H1 (cell line): ENCODE measurements at regions not wholly inside any gene's neighbourhood (a gene's known extent, or its start where the extent isn't known, plus 50 kb on each side); places are given as distances from the start of the nearest gene placed in this dataset.

ENCODE experiments used
- CTCF ChIA-PET: fragments of 300-600 bp; sonication (Branson Sonifier 250); formaldehyde crosslinking; loops from one replicate; lab custom pipeline; 2021; ENCODE audit not compliant: partially characterized antibody; lab: Charles Lee
- POLR2A ChIA-PET: fragments of 300-600 bp; sonication (Branson Sonifier 250); formaldehyde crosslinking; loops from one replicate; lab custom pipeline; 2021; ENCODE audit warnings: inconsistent platforms; ENCODE audit not compliant: partially characterized antibody; lab: Charles Lee
- DNase-seq, 2 experiments: peaks; one replicate each; pipeline versions ENCODE4 v3.0.0 to v3.0.0-alpha.2; 2010 to 2022; ENCODE audit warnings: low spot score in 2 of 2, low read depth in 1 of 2, mixed read lengths in 1 of 2
- FAIRE-seq: peaks from 2 replicates; lab custom pipeline; 2011; peaks lifted over from hg19 to GRCh38; lab: Jason Lieb, UNC
- H2AFZ ChIP-seq: 2 replicates; pipeline ENCODE4 v1.8.1; 2012; ENCODE audit warnings: low read length, inconsistent platforms
- H2AK5ac ChIP-seq: 2 replicates; pipeline ENCODE4 v1.6.1; 2013; ENCODE audit warnings: low read depth, low read length
- H2BK120ac ChIP-seq: replicated peaks from 2 replicates; pipeline ENCODE3; 2013; ENCODE audit warnings: low read depth, low read length, inconsistent platforms
- H2BK12ac ChIP-seq: 2 replicates; pipeline ENCODE4 v1.6.1; 2013; ENCODE audit warnings: low read depth, low read length
- H2BK15ac ChIP-seq: 2 replicates; pipeline ENCODE4 v1.6.1; 2013; ENCODE audit warnings: low read length
- H2BK20ac ChIP-seq: 2 replicates; pipeline ENCODE4 v1.6.1; 2013; ENCODE audit warnings: low read length
- H2BK5ac ChIP-seq: 2 replicates; pipeline ENCODE4 v1.6.1; 2013; ENCODE audit warnings: low read depth, low read length
- H3K14ac ChIP-seq: 2 replicates; pipeline ENCODE4 v1.6.1; 2013; ENCODE audit warnings: inconsistent platforms; ENCODE audit not compliant: insufficient read length
- H3K18ac ChIP-seq: 2 replicates; pipeline ENCODE4 v1.6.1; 2013; ENCODE audit warnings: low read length; ENCODE audit errors: extremely low read depth
- H3K23ac ChIP-seq: 2 replicates; pipeline ENCODE4 v1.6.1; 2013; ENCODE audit warnings: inconsistent platforms; ENCODE audit not compliant: insufficient read length
- H3K23me2 ChIP-seq: 2 replicates; pipeline ENCODE4 v1.6.1; 2013; ENCODE audit warnings: low read depth, low read length
- H3K27ac ChIP-seq: 2 replicates; pipeline ENCODE4 v1.6.1; 2011; ENCODE audit warnings: low read depth, low read length, inconsistent platforms
- H3K27me3 ChIP-seq, 4 experiments: replicated peaks in 1 of 4; 1 replicate in 1 of 4; 2 replicates in 3 of 4; pipeline versions ENCODE4 v1.6.1 to v1.8.1; 2011 to 2013; ENCODE audit warnings: low read length in 3 of 4, mild to moderate bottlenecking in 3 of 4, inconsistent platforms in 2 of 4, mixed read lengths in 2 of 4, moderate library complexity in 1 of 4; ENCODE audit not compliant: control insufficient read depth in 3 of 4, insufficient read depth in 3 of 4; ENCODE audit errors: extremely low read depth in 1 of 4
- H3K36me3 ChIP-seq, 4 experiments: 2 replicates each; pipeline versions ENCODE4 v1.6.1 to v1.8.1; 2011 to 2013; ENCODE audit warnings: mild to moderate bottlenecking in 4 of 4, low read length in 3 of 4, moderate library complexity in 2 of 4, control low read depth in 1 of 4, inconsistent platforms in 1 of 4; ENCODE audit not compliant: insufficient read depth in 4 of 4, control insufficient read depth in 2 of 4
- H3K4ac ChIP-seq: replicated peaks from 2 replicates; pipeline ENCODE3; 2013; ENCODE audit warnings: low read length, low read depth, mixed read lengths, inconsistent platforms; ENCODE audit not compliant: insufficient read length
- H3K4me1 ChIP-seq, 4 experiments: replicated peaks in 1 of 4; 1 replicate in 1 of 4; 2 replicates in 3 of 4; pipeline versions ENCODE4 v1.6.1 to v1.8.1; 2011 to 2013; ENCODE audit warnings: low read length in 3 of 4, inconsistent platforms in 2 of 4, mixed read lengths in 1 of 4; ENCODE audit not compliant: insufficient read depth in 4 of 4, control insufficient read depth in 3 of 4
- H3K4me2 ChIP-seq, 2 experiments: 2 replicates each; pipeline versions ENCODE4 v1.6.1 to v1.8.1; 2011 to 2013; ENCODE audit warnings: low read depth in 2 of 2, low read length in 2 of 2, control low read depth in 1 of 2, inconsistent platforms in 1 of 2, mild to moderate bottlenecking in 1 of 2; ENCODE audit not compliant: insufficient read depth in 1 of 2
- H3K4me3 ChIP-seq, 4 experiments: fragments of 200-600, 300-600 bp in 1 of 4; sonication (generic), shearing (Covaris generic), sonication (Bioruptor Twin) in 1 of 4; 2 replicates each; pipeline versions ENCODE4 v1.5.1 to v1.8.1; 2011 to 2016; ENCODE audit warnings: low read length in 4 of 4, low read depth in 3 of 4, control low read depth in 2 of 4, inconsistent platforms in 2 of 4, mild to moderate bottlenecking in 2 of 4, mixed read lengths in 1 of 4, moderate library complexity in 1 of 4; ENCODE audit not compliant: insufficient read depth in 2 of 4; ENCODE audit errors: extremely low read depth in 1 of 4
- H3K56ac ChIP-seq: replicated peaks from 2 replicates; pipeline ENCODE3; 2013; ENCODE audit warnings: low read depth, mild to moderate bottlenecking, mixed read lengths, low read length, inconsistent platforms; ENCODE audit not compliant: insufficient read length
- H3K79me1 ChIP-seq: 2 replicates; pipeline ENCODE4 v1.6.1; 2013; ENCODE audit warnings: low read depth, low read length, control low read depth
- H3K79me2 ChIP-seq, 2 experiments: 2 replicates each; pipeline versions ENCODE4 v1.6.1 to v1.8.1; 2012 to 2013; ENCODE audit warnings: low read length in 2 of 2, mild to moderate bottlenecking in 2 of 2, inconsistent platforms in 1 of 2; ENCODE audit not compliant: insufficient read depth in 2 of 2, control insufficient read depth in 1 of 2
- H3K9ac ChIP-seq, 4 experiments: replicated peaks in 1 of 4; 1 replicate in 1 of 4; 2 replicates in 3 of 4; pipeline versions ENCODE4 v1.6.1 to v1.8.1; 2011 to 2013; ENCODE audit warnings: low read depth in 3 of 4, low read length in 3 of 4, control low read depth in 2 of 4, mild to moderate bottlenecking in 2 of 4, moderate library complexity in 2 of 4, inconsistent platforms in 1 of 4; ENCODE audit errors: extremely low read depth in 1 of 4
- H3K9me3 ChIP-seq, 2 experiments: 2 replicates each; pipeline versions ENCODE4 v1.6.1 to v1.8.1; 2012 to 2013; ENCODE audit warnings: mild to moderate bottlenecking in 2 of 2, moderate library complexity in 2 of 2, control low read depth in 1 of 2, inconsistent platforms in 1 of 2, low read depth in 1 of 2, low read length in 1 of 2, mixed read lengths in 1 of 2; ENCODE audit not compliant: insufficient read depth in 2 of 2
- H4K20me1 ChIP-seq, 2 experiments: replicated peaks in 1 of 2; 2 replicates each; pipeline versions ENCODE3 to v1.8.1; 2011 to 2013; ENCODE audit warnings: inconsistent platforms in 2 of 2, low read length in 2 of 2, mild to moderate bottlenecking in 1 of 2; ENCODE audit not compliant: insufficient read depth in 2 of 2, control insufficient read depth in 1 of 2
- H4K5ac ChIP-seq: 2 replicates; pipeline ENCODE4 v1.6.1; 2013; ENCODE audit warnings: low read length, low read depth, mixed read lengths, inconsistent platforms; ENCODE audit not compliant: insufficient read length
- H4K8ac ChIP-seq: 2 replicates; pipeline ENCODE4 v1.8.0; 2013; ENCODE audit warnings: mild to moderate bottlenecking, moderate library complexity, low read length, inconsistent platforms; ENCODE audit not compliant: insufficient read depth; ENCODE audit errors: extremely low read depth
- H4K91ac ChIP-seq: replicated peaks from 2 replicates; pipeline ENCODE3; 2013; ENCODE audit warnings: low read length, mixed read lengths, inconsistent platforms; ENCODE audit not compliant: insufficient read length
- ASH2L ChIP-seq: fragments of 200-600, 300-600 bp; sonication (generic); IDR thresholded peaks from one replicate; pipeline ENCODE4 v1.7.1; 2017; ENCODE audit warnings: low read length
- EGR1 ChIP-seq: IDR thresholded peaks from 2 replicates; pipeline ENCODE4 v1.6.1; 2011; ENCODE audit warnings: low read depth, low read length, borderline replicate concordance
- EZH2 ChIP-seq: fragments of 200-600 bp; sonication (generic); IDR thresholded peaks from 2 replicates; pipeline ENCODE4 v1.7.1; 2012; ENCODE audit warnings: low read depth, mild to moderate bottlenecking, moderate library complexity, low read length, inconsistent platforms; ENCODE audit not compliant: severe bottlenecking
- GTF2F1 ChIP-seq: IDR thresholded peaks from 2 replicates; pipeline ENCODE4 v1.6.1; 2012; ENCODE audit warnings: low read depth, low read length, improper control_type of control experiment, borderline replicate concordance
- JUN ChIP-seq: IDR thresholded peaks from 2 replicates; pipeline ENCODE4 v1.6.1; 2011; ENCODE audit warnings: low read depth, mild to moderate bottlenecking, improper control_type of control experiment, low read length
- PHF8 ChIP-seq: fragments of 200-600 bp; sonication (generic); conservative IDR thresholded peaks from 2 replicates; pipeline ENCODE4 v1.7.1; 2012; ENCODE audit warnings: low read depth, mild to moderate bottlenecking, inconsistent platforms, low read length, moderate library complexity
- RNF2 ChIP-seq: fragments of 200-900, 300-1000 bp; sonication (generic); IDR thresholded peaks from 2 replicates; pipeline ENCODE4 v1.7.1; 2016; ENCODE audit warnings: borderline replicate concordance, low read depth, mild to moderate bottlenecking, antibody characterized with exemption, low read length; ENCODE audit not compliant: poor library complexity, severe bottlenecking; ENCODE audit errors: missing control alignments
- SP2 ChIP-seq: IDR thresholded peaks from 2 replicates; pipeline ENCODE4 v1.6.1; 2012; ENCODE audit warnings: mild to moderate bottlenecking, low read length, inconsistent platforms
- WGBS, 2 experiments: shearing (Covaris generic) in 1 of 2; methylation state at CpG; one replicate each; pipeline versions ENCODE4 v1.1.6 to v1.1.7; 2013 to 2015; ENCODE audit warnings: low lambda C conversion rate in 2 of 2, mixed read lengths in 2 of 2, inconsistent platforms in 1 of 2, low coverage in 1 of 2, missing lambda C conversion rate in 1 of 2; ENCODE audit not compliant: insufficient replicate concordance in 2 of 2, insufficient coverage in 1 of 2, insufficient read length in 1 of 2; ENCODE audit errors: extremely low coverage in 1 of 2, missing lambda C conversion rate in 1 of 2; 5-methylcytosine and 5-hydroxymethylcytosine counted together
- TF ChIP-seq, protein P1 (sequence below): IDR thresholded peaks from 2 replicates; pipeline ENCODE4 v1.6.1; 2012; ENCODE audit warnings: low read length, inconsistent platforms
- TF ChIP-seq, protein P2 (sequence below): IDR thresholded peaks from 2 replicates; pipeline ENCODE4 v1.6.1; 2012; ENCODE audit warnings: inconsistent platforms
- TF ChIP-seq, protein P3 (sequence below): IDR thresholded peaks from 2 replicates; pipeline ENCODE4 v1.6.1; 2011; ENCODE audit warnings: low read length, improper control_type of control experiment

DNA sequence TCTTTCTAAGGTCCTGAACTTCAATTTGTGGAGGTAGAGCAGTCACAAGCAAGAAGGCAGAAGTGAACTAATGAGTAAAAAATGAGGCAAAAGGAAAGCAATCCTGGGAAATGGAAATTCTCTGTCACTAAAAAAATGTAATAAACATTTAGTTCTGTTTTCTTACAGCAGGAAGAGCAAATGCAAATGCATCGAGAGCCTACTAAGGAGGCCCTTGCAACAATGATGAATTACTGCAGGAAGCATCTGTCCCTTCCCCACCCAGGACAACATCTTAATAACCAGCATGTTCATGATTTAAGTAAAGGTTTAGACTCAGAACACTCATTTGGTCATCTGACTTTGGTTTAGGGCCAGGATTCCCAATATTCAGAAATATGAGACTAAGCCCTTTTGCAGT is 341.4 kb upstream of the NOCT start:
- WGBS, 2 experiments: 96% methylated on average over 1 of the region's 1 CpG; no CpG with 5 or more reads in 1 of the 2 experiments
- Histone ChIP-seq H3K27ac (no peak overlapping the region), H3K79me2 (no peaks in the 10 kb centered on the region), H4K91ac (no peak overlapping the region), H3K23ac (no peak overlapping the region), H3K23me2 (no peaks in the 10 kb centered on the region), H2BK5ac (no peak overlapping the region), H3K14ac (no peak overlapping the region), H2AK5ac (no peak overlapping the region), H2BK12ac (no peak overlapping the region), H3K4me1 (peaks cover 0 to 12% (median 9%) of the 10 kb centered on the region in 4 experiments; a peak in 6 of 7 replicates), H3K4ac (no peak overlapping the region), H4K8ac (no peak overlapping the region), H3K4me2 (no peak overlapping the region), H2AFZ (no peak overlapping the region), H2BK120ac (no peak overlapping the region), H4K5ac (no peak overlapping the region), H3K36me3 (no peaks in the 10 kb centered on the region), H2BK15ac (no peak overlapping the region), H3K56ac (no peak overlapping the region), H3K27me3 (no peaks in the 10 kb centered on the region; a peak in 1 of 7 replicates), H3K4me3 (no peak overlapping the region), H4K20me1 (no peaks in the 10 kb centered on the region), H3K9me3 (no peaks in the 10 kb centered on the region), H3K18ac (no peak overlapping the region), H3K9ac (no peak overlapping the region), H2BK20ac (no peak overlapping the region), H3K79me1 (no peaks in the 10 kb centered on the region)
- no peak for FAIRE-seq
- DNase-seq: no peak
- POLR2A ChIA-PET: no interaction called here
- CTCF ChIA-PET: interaction anchor here (1.0 to 1.2 kb wide), 2 partner anchors 96 to 119 kb away, joined by 3 to 4 read pairs; no protein-coding TSS in a partner anchor
- TF ChIP-seq JUN (no peak), EGR1 (no peak), EZH2 (no peak), RNF2 (no peak), GTF2F1 (no peak), SP2 (no peak), ASH2L (no peak), PHF8 (no peak)
- TF ChIP-seq, protein P1, sequence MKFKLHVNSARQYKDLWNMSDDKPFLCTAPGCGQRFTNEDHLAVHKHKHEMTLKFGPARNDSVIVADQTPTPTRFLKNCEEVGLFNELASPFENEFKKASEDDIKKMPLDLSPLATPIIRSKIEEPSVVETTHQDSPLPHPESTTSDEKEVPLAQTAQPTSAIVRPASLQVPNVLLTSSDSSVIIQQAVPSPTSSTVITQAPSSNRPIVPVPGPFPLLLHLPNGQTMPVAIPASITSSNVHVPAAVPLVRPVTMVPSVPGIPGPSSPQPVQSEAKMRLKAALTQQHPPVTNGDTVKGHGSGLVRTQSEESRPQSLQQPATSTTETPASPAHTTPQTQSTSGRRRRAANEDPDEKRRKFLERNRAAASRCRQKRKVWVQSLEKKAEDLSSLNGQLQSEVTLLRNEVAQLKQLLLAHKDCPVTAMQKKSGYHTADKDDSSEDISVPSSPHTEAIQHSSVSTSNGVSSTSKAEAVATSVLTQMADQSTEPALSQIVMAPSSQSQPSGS: no peak
- TF ChIP-seq, protein P2, sequence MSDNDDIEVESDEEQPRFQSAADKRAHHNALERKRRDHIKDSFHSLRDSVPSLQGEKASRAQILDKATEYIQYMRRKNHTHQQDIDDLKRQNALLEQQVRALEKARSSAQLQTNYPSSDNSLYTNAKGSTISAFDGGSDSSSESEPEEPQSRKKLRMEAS: no peak
- TF ChIP-seq, protein P3, sequence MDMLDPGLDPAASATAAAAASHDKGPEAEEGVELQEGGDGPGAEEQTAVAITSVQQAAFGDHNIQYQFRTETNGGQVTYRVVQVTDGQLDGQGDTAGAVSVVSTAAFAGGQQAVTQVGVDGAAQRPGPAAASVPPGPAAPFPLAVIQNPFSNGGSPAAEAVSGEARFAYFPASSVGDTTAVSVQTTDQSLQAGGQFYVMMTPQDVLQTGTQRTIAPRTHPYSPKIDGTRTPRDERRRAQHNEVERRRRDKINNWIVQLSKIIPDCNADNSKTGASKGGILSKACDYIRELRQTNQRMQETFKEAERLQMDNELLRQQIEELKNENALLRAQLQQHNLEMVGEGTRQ: no peak
